ENCODE measurements at regions not wholly inside any gene's neighbourhood (a gene's known extent, or its start where the extent isn't known, plus 50 kb on each side); places are given as distances from the start of the nearest gene placed in this dataset.

DNA sequence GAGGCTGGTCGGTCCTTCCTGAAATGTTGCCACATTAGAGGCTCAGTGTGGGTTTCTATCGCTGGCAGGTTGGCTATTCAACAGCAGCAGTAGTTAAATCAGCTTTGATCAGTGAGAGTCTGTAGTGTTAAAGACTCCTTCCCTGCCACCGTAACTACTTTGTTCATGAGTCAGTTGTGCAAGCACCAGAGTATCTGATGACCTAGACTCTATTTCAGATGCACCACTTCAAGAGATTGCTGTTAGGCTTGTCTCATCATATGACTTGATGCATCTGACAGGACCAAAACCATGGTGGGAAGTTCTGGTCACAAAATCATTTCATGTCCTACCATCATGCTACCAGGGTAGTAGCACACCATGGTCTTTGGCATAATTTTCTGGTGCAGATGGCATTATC, 482.7 kb upstream of the MPDZ start:
- intact Hi-C loops (cut with micrococcal nuclease), result no loop called here

DNA sequence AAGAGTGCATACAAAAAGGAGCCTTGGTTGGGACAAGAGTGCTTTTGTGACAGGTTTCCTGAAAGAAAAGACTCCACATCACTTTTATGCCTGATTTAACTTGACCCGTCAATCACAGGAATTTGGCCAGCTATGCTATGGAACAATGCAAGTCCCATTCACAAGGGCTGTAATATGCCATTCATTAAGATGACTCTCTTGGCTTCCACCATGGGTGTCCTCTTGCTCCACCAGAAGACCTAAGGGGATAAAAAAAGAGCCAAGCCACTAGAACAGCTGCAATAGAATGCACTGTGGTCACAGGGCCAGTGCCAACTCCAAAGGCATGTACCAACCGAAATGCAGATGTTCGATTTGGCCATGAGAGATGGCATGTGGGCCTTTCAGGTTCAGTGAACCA, 480.1 kb upstream of the MPDZ start:
- intact Hi-C loops (cut with micrococcal nuclease), result no loop called here

DNA sequence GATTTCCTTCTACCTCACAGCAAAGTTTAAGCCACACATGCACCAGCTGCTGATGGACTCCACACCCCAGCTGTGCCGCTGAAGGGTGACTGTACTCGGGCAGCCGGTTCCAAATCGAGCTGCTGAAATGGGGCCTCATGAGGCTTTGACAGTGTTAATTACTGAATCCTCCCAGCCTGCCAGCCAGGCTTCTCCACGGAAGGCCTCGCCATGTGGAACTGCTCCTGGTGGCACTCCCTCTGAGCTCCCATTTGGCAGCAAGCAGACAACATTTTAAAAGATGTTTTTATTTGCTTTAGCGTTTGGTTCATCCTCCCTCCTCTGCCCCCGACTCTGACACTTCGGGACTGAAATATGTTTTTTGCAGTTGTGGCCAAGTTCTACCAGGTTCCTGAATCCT, 479.4 kb upstream of the MPDZ start:
- intact Hi-C loops (cut with micrococcal nuclease), result no loop called here

DNA sequence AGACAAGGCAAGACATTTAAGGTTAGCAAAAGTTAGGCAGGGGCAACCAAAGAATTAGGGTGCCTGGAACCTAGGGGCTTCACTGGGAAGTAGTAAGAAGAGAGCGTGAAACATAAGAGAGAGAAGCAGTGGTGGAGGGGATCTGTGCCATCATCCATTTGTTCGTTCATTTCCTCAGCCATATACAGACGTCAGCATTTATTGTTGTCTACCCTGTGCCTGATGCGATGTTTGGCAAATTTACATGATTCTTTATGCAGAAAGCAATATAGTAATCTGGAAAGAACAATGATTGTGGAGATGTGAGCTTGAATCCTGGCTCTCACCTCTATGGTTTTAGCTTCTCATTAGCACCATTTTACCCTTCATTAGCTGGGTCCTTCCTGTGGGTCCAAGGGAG, 477.5 kb upstream of the MPDZ start:
- intact Hi-C loops (cut with micrococcal nuclease), result no loop called here

DNA sequence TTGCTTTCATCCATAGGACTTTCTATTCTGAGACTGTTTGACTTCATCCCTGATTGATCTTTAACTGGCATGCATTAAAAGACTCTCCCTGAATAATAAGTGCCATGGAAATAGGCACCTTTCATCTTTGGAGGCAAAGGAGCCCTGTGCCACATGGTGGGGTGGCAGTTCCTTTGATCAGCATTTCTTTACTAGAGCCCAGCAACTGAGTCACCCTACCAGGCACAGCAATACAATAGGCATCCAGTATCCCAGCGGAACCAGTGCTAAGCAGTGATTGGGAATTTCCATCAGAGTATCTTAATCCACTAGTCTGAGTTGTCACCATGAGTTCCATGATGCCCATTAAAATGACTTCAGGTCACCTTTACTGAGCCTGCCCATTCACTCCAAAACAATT, 476.1 kb upstream of the MPDZ start:
- intact Hi-C loops (cut with micrococcal nuclease), result no loop called here

DNA sequence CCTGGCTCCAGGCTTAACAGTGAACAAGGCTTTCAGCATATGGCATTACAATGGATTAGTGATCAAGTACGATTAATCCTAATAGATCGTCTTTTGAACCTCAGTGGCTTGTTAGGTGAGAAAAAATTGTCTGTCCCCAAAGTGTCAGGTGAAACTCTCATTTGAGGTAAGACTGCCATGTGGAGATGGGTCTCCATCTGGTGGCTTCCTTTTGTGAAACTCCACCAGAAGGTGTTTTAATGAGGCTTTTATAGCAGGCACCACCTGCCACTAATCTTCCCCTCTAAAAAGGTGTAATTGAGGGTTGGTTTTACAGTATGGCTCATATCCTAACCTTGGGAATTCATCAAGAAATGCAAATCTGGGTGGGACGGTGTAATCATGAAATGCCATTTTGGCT, 471.1 kb upstream of the MPDZ start:
- intact Hi-C loops (cut with micrococcal nuclease), result no loop called here

DNA sequence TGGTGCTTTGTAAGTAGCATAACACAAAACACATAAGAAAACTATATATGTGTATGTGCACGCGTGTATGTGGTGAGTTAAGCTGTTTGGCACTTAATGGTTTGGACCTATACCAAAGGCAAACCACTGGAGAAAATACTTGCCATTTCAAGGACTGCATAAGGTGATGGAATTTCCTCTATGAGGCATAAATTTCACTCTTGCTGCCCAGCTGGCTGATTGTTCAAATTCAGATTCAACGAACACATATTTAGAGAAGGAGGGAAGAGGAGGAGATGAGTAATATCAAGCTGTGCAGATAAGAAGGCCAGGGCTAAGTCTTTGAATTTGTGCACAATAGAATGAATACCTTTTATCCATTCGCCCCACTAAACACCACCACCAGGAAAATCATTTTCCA, 470.6 kb upstream of the MPDZ start:
- intact Hi-C loops (cut with micrococcal nuclease), result no loop called here

DNA sequence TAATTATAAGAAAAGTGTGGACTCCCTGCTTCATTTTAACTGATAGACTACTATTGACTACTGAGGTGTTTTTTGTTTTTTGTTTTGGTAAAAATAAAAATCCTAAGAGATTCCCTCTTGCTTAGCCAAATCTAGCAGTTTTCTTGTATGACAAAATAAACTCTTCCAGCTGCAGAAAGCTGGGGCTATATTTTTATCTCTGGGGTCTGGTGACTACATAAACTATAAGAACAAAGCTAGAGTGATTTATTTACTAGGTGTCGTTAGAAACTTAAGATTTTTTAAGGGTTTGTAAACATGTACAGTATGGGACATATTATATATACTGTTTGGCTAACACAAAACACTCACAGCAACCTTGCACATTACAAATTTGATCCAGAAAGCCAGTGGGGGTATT, 467.4 kb upstream of the MPDZ start:
- intact Hi-C loops (cut with micrococcal nuclease), result no loop called here

DNA sequence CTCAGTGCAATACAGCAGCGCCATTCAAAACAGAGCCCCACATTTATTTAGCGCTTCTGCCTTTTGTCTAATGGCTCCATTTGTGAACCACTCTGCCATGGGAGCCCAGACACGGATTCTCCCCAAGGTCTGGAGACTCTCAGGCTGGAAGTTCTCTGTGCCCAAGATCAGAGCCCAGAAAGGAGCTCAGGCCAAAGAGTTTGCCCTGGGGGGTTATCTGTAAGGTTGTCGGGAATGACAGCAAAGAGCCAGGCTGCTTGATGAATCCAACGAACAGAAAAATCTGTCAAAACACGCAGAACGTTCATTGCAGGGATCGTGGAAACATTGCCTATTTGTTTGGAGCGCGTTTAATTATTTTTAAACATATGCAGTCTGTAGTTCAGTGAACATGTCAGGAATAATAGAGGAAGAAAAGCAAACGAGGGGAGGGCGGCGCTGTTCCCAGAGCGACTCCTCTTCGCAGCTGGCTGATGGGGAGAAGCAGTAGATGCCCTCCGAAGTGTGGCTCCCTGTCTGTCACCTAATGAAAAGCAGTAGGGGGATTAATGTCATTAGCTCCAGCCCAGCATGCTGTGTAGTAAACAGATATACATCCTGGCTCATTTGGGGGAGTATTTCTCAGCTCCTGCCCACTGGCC, 464.9 kb upstream of the MPDZ start:
- intact Hi-C loops (cut with micrococcal nuclease), result no loop called here

DNA sequence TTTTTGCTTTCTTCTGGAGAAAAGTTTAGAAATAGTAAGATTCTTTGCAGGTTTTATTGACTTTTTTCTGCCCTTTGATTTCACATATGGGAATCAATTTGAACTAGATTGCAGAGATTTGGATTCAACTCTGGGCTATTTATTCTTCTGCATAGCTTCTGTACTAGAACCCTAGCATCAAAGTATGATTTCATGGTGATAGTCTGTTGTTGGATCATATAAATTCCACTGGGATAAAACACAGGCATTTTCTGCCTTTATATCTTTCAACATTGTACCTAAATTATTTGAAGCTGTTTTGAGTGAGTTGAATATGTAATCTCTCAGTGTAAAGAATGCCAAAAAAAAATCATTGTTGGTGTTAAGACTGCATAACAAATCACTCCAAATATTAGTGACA, 458.4 kb upstream of the MPDZ start:
- intact Hi-C loops (cut with micrococcal nuclease), result no loop called here

DNA sequence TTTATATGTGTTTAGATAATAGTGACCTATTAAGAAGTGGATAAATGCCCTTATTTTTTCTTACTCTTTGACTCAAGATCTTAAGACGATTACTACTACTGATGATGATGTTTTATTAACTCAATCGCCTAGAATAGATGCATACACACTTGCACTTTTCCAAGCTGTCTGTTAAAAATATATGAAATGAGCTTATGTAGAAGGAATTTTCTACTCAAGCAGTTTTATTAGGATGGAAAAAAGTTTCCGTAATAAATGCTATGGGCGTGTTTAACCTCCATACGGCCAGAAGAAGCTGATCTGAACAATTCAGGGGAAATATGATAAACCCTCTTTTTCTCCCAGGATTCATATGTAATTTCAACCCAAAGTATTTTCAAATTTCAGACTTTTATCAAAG, 455.7 kb upstream of the MPDZ start:
- intact Hi-C loops (cut with micrococcal nuclease), result no loop called here

DNA sequence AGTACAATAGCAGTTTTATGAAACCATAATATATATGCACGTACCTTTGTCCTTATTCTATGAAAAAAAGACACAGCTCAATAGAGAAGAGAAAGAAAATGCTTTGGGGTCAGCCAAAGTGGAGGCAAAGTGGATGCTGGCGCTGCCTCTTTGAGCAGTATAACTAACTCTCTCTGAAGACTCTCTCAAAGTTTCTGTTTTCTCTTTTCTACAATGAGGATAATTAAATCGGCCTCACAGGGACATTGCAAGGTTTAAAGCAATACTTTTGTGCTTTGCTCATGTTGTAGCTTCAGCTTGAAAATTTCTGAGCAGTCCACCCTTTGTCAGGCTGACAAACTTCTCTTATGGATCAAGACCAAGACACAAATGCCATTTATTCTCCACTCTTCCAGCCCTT, 455.1 kb upstream of the MPDZ start:
- intact Hi-C loops (cut with micrococcal nuclease), result no loop called here

DNA sequence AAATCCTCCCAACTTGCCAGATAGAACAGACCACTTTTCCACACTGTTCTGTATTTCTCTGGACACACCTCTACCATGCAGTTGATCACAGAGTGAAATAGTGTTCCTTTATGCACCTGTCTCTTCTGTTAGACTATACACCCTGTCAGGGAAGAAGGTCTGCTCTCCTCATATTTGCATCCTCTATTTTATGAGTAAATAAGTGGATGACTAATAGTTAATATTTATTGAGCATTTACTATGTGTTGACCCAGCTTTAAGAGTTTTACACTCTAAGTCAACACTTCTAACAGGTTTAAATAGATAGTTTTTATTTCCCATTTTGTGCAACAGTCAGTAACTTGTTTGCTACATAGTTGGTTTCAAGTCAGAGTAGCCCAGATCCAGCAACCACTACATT, 452.8 kb upstream of the MPDZ start:
- intact Hi-C loops (cut with micrococcal nuclease), result no loop called here

DNA sequence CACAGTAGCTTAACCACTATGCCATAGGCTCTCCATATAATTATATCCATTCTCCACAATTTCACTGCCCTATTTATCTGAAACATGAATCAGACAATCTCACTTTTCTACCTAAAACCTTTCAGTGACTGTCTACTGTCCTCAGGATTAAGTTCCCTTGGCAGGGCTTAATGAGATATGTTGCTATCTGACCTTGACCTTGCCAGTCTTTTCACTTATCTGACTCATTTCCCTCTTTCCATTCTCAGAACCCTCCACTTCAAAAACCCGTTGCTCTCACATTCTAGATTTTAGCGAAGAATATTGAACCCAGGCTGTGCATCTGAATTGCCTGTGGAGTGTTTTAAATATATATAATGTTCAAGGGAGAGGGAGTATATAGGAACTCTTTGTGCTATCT, 452.1 kb upstream of the MPDZ start:
- intact Hi-C loops (cut with micrococcal nuclease), result no loop called here

DNA sequence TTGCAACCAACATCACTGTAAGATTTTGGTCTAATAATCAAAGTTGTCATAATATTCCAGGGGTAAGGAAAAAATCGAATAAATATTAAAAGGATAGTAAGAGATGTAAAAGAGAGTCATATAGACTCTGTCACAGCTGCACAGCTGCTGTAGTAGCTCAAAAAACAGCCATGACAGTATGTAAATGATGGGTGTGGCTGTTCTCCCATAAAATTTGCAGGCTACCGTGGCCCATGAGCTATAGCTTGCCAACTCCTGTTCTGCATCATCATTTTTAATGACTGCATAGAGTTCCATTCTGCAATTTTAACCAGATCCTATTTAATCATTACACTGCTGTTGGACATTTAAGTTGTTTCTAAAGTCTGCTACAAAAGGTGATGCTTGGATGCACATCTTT, 450.5 kb upstream of the MPDZ start:
- intact Hi-C loops (cut with micrococcal nuclease), result no loop called here

DNA sequence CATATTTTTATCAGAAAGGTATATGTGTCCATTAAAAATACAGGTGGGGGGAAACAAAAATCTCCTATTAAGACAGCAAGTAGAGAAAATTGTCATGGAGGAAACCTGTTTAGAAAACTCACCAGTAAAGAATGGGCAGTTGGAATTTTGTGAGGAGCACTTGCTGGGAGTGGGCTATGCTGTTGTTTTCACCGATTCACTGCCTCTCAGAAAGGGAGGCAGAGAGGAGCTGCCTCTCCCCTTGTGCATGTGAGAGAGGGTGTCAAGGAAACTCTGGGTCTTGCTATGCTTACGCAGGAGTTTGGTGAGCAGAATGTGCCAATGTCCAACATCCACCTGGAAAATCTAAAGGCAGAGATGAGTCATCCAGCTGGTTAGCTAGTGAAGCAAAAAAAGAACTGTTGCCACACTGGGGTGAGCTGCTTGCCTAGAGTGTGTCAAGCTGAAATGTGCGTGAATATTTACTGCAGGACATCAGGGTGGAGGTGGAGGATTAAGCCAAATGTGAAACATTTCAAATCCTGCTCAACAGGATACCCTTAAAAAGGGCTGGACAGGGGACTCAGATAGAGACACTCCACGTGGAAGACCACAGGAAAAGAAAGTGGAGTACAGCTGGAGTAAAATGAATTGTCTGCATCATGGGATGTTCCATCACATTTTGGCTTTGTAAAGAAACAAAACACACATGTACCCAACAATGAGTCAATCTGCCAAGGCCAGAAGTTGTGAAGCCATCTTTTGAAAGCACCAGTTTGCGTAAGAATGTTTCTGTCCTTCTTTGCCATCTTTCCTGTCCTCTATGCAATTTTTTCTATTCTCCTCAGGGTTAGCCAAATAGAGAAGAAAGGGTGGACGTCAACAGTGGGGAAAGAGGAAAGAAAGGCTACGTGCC, 449.7 kb upstream of the MPDZ start:
- intact Hi-C loops (cut with micrococcal nuclease), result no loop called here

DNA sequence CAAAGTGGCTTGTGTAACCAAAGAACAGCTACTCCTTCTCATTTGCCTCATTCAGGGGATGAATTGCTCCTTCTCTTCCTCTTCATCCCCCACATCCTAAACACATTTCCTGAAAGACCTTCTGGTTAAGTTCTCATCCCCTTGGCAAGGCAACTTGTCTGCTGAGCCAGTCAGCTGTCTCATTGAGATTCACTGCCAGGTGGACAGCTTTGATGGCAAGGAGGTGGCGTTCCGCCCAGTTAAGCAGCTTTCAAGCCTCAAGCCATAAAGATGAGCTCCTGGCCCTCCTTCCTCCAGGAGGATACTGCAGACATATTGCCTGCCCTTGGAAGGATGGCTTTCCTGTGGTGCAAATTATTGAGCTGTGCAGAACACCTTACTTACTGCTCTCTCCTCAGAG, 448.6 kb upstream of the MPDZ start:
- intact Hi-C loops (cut with micrococcal nuclease), result no loop called here

DNA sequence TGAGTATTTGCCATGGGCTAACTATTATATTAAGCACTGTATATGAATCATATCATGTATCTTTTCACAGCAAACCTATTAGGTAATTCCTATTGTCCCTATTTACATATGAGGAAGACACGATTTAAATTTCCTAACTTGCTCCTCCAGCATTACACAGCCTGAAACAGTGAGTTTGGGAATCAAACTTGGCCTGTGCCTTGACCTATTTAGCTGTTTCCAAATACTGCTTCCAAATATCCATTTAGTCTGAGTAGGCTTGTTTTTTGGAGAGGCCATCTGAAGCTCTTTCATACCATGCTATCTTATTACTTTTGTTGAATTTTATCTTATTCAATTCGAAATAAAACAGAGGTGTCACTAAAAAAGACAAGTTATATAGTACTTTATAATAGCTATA, 447.3 kb upstream of the MPDZ start:
- intact Hi-C loops (cut with micrococcal nuclease), result no loop called here

DNA sequence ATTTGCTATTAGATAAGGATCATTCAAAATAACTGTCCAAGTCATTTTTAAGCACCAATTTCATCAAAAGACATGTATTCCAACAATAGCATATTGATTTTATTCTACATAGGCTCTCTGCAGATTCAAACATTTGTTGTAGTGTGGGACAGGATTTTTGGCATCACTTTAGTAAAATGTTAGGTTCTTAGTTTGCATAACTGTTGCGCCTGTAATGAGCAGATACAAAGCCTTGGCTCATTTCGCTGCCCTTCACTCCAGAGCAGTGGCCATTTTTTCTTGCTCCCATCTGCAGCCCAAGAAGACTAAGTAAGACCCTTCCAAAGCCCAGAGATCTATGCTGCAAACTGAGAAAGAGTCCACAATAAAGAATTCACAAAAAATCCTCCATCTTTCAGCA, 446.0 kb upstream of the MPDZ start:
- intact Hi-C loops (cut with micrococcal nuclease), result no loop called here

DNA sequence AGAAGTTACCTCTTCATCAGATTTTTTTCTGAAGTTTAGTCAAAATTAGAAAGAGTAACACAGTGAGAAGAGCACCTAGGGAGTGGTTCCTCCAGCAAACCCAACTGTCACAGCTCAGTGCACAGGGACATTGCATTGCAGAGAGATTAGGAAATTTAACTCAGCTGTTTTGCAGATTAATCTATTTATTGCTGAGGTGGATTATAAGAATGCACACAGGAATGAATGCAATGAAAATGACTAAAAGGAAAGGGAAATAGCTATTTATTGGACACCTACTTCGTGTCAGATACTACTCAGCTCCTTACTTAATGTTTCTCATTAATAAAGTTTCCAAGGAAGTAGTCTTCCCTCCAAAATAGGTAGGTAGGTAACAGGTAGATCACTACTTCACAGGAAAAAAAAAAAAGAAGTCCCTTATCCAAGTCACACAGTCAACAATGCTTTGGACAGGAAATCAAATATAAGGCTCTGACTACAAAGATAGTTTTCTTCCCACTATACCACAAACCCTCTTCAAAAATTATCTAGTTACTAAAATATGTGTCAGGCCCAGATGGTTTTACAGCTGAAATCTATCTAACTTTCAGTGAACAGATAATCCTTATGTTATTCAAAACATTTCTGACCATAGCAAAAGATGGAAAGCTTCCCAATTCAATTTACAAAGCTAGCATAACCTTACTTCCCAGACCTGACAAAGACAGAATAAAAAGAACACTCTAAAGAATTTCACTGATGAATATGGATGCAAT, 442.2 kb upstream of the MPDZ start:
- intact Hi-C loops (cut with micrococcal nuclease), result no loop called here

DNA sequence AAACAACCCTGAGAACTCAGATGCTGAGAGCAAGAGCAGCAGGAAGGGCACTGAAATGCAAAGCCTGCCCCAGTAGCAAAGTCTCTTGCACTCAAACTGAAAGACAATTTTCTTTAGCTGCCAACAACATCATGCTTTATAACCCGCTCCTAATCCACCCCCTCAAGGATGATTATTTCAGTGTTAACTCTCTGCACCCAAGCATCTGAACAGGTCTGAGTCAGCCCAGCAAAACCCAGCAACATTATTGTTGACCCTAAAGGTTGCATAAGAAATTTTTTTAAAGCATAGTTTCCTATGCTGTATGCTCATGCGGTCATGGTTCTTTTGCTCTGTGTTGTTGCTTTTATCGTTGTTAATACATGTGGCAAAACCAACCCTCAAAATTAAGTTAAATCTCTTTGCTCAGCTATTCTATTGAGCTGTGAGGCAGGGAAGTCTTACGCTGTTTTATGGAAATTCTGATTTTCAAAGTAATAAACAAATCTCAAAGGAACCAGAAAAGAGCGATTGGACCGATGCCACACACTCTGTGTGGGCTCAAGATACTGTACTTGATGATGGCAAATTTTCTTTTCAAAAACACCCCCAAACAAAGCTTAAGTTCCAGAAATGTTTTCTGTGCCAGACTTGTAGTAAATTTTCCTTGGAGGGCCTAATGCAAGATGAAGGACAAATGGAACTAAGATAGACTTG, 440.6 kb upstream of the MPDZ start:
- intact Hi-C loops (cut with micrococcal nuclease), result no loop called here

DNA sequence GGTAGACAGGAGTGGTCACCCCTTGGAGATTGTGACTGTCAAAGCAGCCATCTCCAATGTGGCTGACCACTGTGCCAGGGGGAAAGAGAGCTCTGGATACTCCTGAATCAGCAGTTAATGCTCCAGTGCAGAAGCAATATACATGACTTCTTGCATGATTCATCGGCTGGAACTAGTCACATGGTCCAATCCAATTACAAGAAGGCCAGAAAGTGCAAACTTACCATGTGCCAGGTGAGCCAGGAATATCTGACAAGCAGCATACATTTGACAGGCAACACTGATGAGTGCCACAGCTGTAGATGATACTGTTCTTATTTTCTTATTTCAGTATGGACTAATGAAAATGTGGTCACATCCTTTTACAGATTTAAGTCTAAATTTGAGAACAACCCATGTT, 440.0 kb upstream of the MPDZ start:
- intact Hi-C loops (cut with micrococcal nuclease), result no loop called here
